Endothelial cell of umbilical vein (primary cell): ENCODE measurements at regions not wholly inside any gene's neighbourhood (a gene's known extent, or its start where the extent isn't known, plus 50 kb on each side); places are given as distances from the start of the nearest gene placed in this dataset.

Experiments used
- BruUV-seq: library from RNA; stranded (reverse); fragments of 400-500 nt; replicated peaks from 2 replicates; lab custom pipeline; 2021; lab: Mats Ljungman, UMichigan
- CTCF ChIA-PET: fragments of 300-600, 350-600 bp; sonication (Branson Sonifier 250); formaldehyde crosslinking; loops from one replicate; lab custom pipeline; 2021; ENCODE audit warnings: antibody characterized with exemption, inconsistent platforms; lab: Charles Lee
- POLR2A ChIA-PET: fragments of 300-600, 350-600 bp; sonication (Branson Sonifier 250); formaldehyde crosslinking; loops from one replicate; lab custom pipeline; 2021; ENCODE audit warnings: antibody characterized with exemption, inconsistent platforms; lab: Charles Lee
- DNase-seq: peaks from one replicate; pipeline ENCODE4 v3.0.0-alpha.2; 2011; ENCODE audit warnings: low read depth, low spot score
- FAIRE-seq: peaks from 2 replicates; lab custom pipeline; 2011; peaks lifted over from hg19 to GRCh38; lab: Jason Lieb, UNC
- H2AFZ ChIP-seq: 2 replicates; pipeline ENCODE4 v1.6.0; 2012; ENCODE audit warnings: low read depth, low read length, control low read depth, inconsistent platforms
- H3K27ac ChIP-seq: 2 replicates; pipeline ENCODE4 v1.5.1; 2011; ENCODE audit warnings: low read depth, mild to moderate bottlenecking, control low read depth, low read length, moderate library complexity; ENCODE audit not compliant: insufficient read depth
- H3K27me3 ChIP-seq, 2 experiments: 2 replicates each; pipeline versions ENCODE4 v1.6.0 to v1.6.1; 2011; ENCODE audit warnings: low read length in 2 of 2, mixed read lengths in 1 of 2; ENCODE audit not compliant: control insufficient read depth in 2 of 2, insufficient read depth in 2 of 2
- H3K36me3 ChIP-seq, 2 experiments: 2 replicates in 1 of 2; 3 replicates in 1 of 2; pipeline ENCODE4 v1.5.1; 2011; ENCODE audit warnings: low read length in 2 of 2, mild to moderate bottlenecking in 1 of 2, moderate library complexity in 1 of 2; ENCODE audit not compliant: control insufficient read depth in 2 of 2, insufficient read depth in 2 of 2; ENCODE audit errors: extremely low read depth in 1 of 2
- H3K4me1 ChIP-seq: 3 replicates; pipeline ENCODE4 v1.5.1; 2011; ENCODE audit warnings: mild to moderate bottlenecking, low read length; ENCODE audit not compliant: control insufficient read depth, insufficient read depth; ENCODE audit errors: extremely low read depth
- H3K4me2 ChIP-seq: 2 replicates; pipeline ENCODE4 v1.6.1; 2011; ENCODE audit warnings: low read length, control low read depth, mixed read lengths; ENCODE audit not compliant: insufficient read depth
- H3K4me3 ChIP-seq, 3 experiments: fragments of 200-600 bp in 1 of 3; sonication (generic), shearing (Covaris generic) in 1 of 3; replicated peaks in 1 of 3; 2 replicates each; pipeline ENCODE4 v1.5.1; 2011 to 2016; ENCODE audit warnings: control low read depth in 3 of 3, low read length in 3 of 3, mild to moderate bottlenecking in 2 of 3, inconsistent platforms in 1 of 3, low read depth in 1 of 3, moderate library complexity in 1 of 3; ENCODE audit not compliant: insufficient read depth in 1 of 3
- H3K79me2 ChIP-seq: 2 replicates; pipeline ENCODE4 v1.6.0; 2012; ENCODE audit warnings: low read length, inconsistent platforms; ENCODE audit not compliant: control insufficient read depth, insufficient read depth
- H3K9ac ChIP-seq: replicated peaks from 2 replicates; pipeline ENCODE3; 2011; ENCODE audit warnings: low read length, control low read depth; ENCODE audit not compliant: insufficient read depth; ENCODE audit errors: extremely low read depth
- H3K9me1 ChIP-seq: replicated peaks from 3 replicates; pipeline ENCODE4 v1.6.0; 2011; ENCODE audit warnings: mild to moderate bottlenecking, low read length; ENCODE audit not compliant: control insufficient read depth, insufficient read depth; ENCODE audit errors: extremely low read depth
- H3K9me3 ChIP-seq: replicated peaks from 2 replicates; pipeline ENCODE4 v1.5.1; 2012; ENCODE audit warnings: low read length, inconsistent platforms; ENCODE audit not compliant: control insufficient read depth, insufficient read depth
- H4K20me1 ChIP-seq: replicated peaks from 2 replicates; pipeline ENCODE3; 2011; ENCODE audit warnings: mild to moderate bottlenecking, low read length; ENCODE audit not compliant: control insufficient read depth, insufficient read depth; ENCODE audit errors: extremely low read depth
- FOS ChIP-seq: IDR thresholded peaks from 2 replicates; pipeline ENCODE4 v1.6.1; 2011; ENCODE audit warnings: mild to moderate bottlenecking, low read length, moderate library complexity, borderline replicate concordance; ENCODE audit not compliant: insufficient read depth
- JUN ChIP-seq: IDR thresholded peaks from 2 replicates; pipeline ENCODE4 v1.6.1; 2011; ENCODE audit warnings: borderline replicate concordance, low read depth; ENCODE audit not compliant: insufficient read length, insufficient read depth
- MYC ChIP-seq: IDR thresholded peaks from one replicate; pipeline ENCODE4 v1.6.1; 2011; ENCODE audit warnings: mild to moderate bottlenecking, low read depth, low read length
- POLR2A ChIP-seq: IDR thresholded peaks from 2 replicates; pipeline ENCODE4 v1.6.1; 2012; ENCODE audit warnings: low read depth, mild to moderate bottlenecking, control low read depth, low read length
- POLR2AphosphoS5 ChIP-seq: IDR thresholded peaks from 2 replicates; pipeline ENCODE4 v1.6.1; 2012; ENCODE audit warnings: low read depth, mild to moderate bottlenecking, control low read depth, low read length, moderate library complexity; ENCODE audit not compliant: insufficient read depth
- dilution Hi-C: fragments of 300-500 bp; cut with MboI; formaldehyde crosslinking; loops from one replicate; pipeline ENCODE4 v1.15.0; 2019; ENCODE audit warnings: low sequenced_read_pairs; ENCODE audit not compliant: extremely low pct_ligation_motif_present
- intact Hi-C: fragments of 100-400 bp; cut with micrococcal nuclease; formaldehyde crosslinking; loops from one replicate; pipeline ENCODE4 v1.10.0; 2022
- TF ChIP-seq, protein P1 (sequence below), 2 donors: IDR thresholded peaks; 1 replicate in 1 of 2; 2 replicates in 1 of 2; pipeline ENCODE4 v1.5.1; 2011; ENCODE audit warnings: low read length in 2 of 2, mild to moderate bottlenecking in 2 of 2, moderate library complexity in 2 of 2, control low read depth in 1 of 2, inconsistent platforms in 1 of 2, low read depth in 1 of 2; ENCODE audit not compliant: insufficient read depth in 1 of 2; ENCODE audit errors: extremely low read depth in 1 of 2
- TF ChIP-seq, protein P2 (sequence below): IDR thresholded peaks from 2 replicates; pipeline ENCODE4 v1.6.1; 2011; ENCODE audit not compliant: insufficient read depth, insufficient read length

- H3K4me1 ChIP-seq: no peaks in the 10 kb centered on the region
- no peak overlapping the region for H2AFZ ChIP-seq
- H3K4me3 ChIP-seq: no peak overlapping the region
- H3K9ac ChIP-seq: no peak overlapping the region
- H3K9me3 ChIP-seq: peaks cover 5% of the 10 kb centered on the region
- no peak overlapping the region for H3K27ac ChIP-seq
- FAIRE-seq (no peak), DNase-seq (no peak)
- dilution Hi-C loops (no loop called here), intact Hi-C loops (no loop called here)
- H3K4me2 ChIP-seq: no peak overlapping the region
- no TSS peak for BruUV-seq
- ChIA-PET POLR2A (no interaction called here), CTCF (no interaction called here)
- H3K79me2 ChIP-seq: no peaks in the 10 kb centered on the region
- H3K36me3 ChIP-seq: no peaks in the 10 kb centered on the region
- no peaks in the 10 kb centered on the region for H3K27me3 ChIP-seq
- no peak for TF ChIP-seq MYC
- TF ChIP-seq FOS: no peak
- TF ChIP-seq, protein P1, sequence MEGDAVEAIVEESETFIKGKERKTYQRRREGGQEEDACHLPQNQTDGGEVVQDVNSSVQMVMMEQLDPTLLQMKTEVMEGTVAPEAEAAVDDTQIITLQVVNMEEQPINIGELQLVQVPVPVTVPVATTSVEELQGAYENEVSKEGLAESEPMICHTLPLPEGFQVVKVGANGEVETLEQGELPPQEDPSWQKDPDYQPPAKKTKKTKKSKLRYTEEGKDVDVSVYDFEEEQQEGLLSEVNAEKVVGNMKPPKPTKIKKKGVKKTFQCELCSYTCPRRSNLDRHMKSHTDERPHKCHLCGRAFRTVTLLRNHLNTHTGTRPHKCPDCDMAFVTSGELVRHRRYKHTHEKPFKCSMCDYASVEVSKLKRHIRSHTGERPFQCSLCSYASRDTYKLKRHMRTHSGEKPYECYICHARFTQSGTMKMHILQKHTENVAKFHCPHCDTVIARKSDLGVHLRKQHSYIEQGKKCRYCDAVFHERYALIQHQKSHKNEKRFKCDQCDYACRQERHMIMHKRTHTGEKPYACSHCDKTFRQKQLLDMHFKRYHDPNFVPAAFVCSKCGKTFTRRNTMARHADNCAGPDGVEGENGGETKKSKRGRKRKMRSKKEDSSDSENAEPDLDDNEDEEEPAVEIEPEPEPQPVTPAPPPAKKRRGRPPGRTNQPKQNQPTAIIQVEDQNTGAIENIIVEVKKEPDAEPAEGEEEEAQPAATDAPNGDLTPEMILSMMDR (IDR thresholded peaks at IDR 0.05; ENCODE audit: extremely low read depth in 1 of 2, insufficient read depth in 1 of 2, low read depth in 1 of 2, low read length in 2 of 2): no peak
- TF ChIP-seq, protein P2, sequence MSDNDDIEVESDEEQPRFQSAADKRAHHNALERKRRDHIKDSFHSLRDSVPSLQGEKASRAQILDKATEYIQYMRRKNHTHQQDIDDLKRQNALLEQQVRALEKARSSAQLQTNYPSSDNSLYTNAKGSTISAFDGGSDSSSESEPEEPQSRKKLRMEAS: no peak
- no peak for TF ChIP-seq POLR2A
- no peak for TF ChIP-seq JUN
- no peak for TF ChIP-seq POLR2AphosphoS5
- no peaks in the 10 kb centered on the region for H3K9me1 ChIP-seq
- H4K20me1 ChIP-seq: no peaks in the 10 kb centered on the region
Measured at GRCh38 chr3:55157731-55158130, 229.9 kb upstream of the LRTM1 start.
